Astrocyte (in vitro differentiated cells and primary cell): ENCODE measurements at regions not wholly inside any gene's neighbourhood (a gene's known extent, or its start where the extent isn't known, plus 50 kb on each side); places are given as distances from the start of the nearest gene placed in this dataset.
"Not testable (repeated sequence)": the region's sequence is repeated elsewhere in the genome, so short reads cannot be mapped to it uniquely, and the experiment has no call there.

Source experiments
- DNase-seq: peaks from one replicate; pipeline ENCODE4 v3.0.0-alpha.2; 2010; ENCODE audit warnings: low read depth
- FAIRE-seq: peaks from 2 replicates; lab custom pipeline; 2011; peaks lifted over from hg19 to GRCh38; lab: Jason Lieb, UNC
- H2AFZ ChIP-seq: 2 replicates; pipeline ENCODE4 v1.6.0; 2012; ENCODE audit warnings: low read depth, low read length, inconsistent platforms
- H3K27ac ChIP-seq: 2 replicates; pipeline ENCODE4 v1.5.1; 2011; ENCODE audit warnings: low read depth, low read length, inconsistent platforms
- H3K27me3 ChIP-seq: 2 replicates; pipeline ENCODE4 v1.6.0; 2011; ENCODE audit warnings: low read length, inconsistent platforms; ENCODE audit not compliant: insufficient read depth
- H3K36me3 ChIP-seq: 2 replicates; pipeline ENCODE4 v1.5.1; 2011; ENCODE audit warnings: low read length, inconsistent platforms; ENCODE audit not compliant: insufficient read depth
- H3K4me1 ChIP-seq: 2 replicates; pipeline ENCODE4 v1.5.1; 2011; ENCODE audit warnings: low read length, inconsistent platforms; ENCODE audit not compliant: insufficient read depth
- H3K4me2 ChIP-seq: 2 replicates; pipeline ENCODE4 v1.6.0; 2012; ENCODE audit warnings: low read length, inconsistent platforms
- H3K4me3 ChIP-seq: 2 replicates; pipeline ENCODE4 v1.5.1; 2011; ENCODE audit warnings: low read depth, mild to moderate bottlenecking, low read length, inconsistent platforms; ENCODE audit not compliant: insufficient read depth
- H3K79me2 ChIP-seq: 2 replicates; pipeline ENCODE4 v1.6.0; 2012; ENCODE audit warnings: mild to moderate bottlenecking, low read length, inconsistent platforms; ENCODE audit not compliant: insufficient read depth
- H3K9ac ChIP-seq: 2 replicates; pipeline ENCODE4 v1.6.0; 2012; ENCODE audit warnings: mild to moderate bottlenecking, low read length, inconsistent platforms
- H3K9me3 ChIP-seq: 2 replicates; pipeline ENCODE4 v1.5.1; 2012; ENCODE audit warnings: low read depth, mild to moderate bottlenecking, low read length, inconsistent platforms; ENCODE audit not compliant: insufficient read depth
- H4K20me1 ChIP-seq: 2 replicates; pipeline ENCODE4 v1.6.0; 2012; ENCODE audit warnings: low read length, inconsistent platforms; ENCODE audit not compliant: insufficient read depth
- H3K27ac Mint-ChIP-seq: one replicate; pipeline ENCODE4 v1.8.0; 2021; ENCODE audit warnings: mild to moderate bottlenecking, mixed read lengths; ENCODE audit not compliant: unreplicated experiment
- H3K27me3 Mint-ChIP-seq: one replicate; pipeline ENCODE4 v1.8.0; 2021; ENCODE audit warnings: low read depth, mixed read lengths; ENCODE audit not compliant: unreplicated experiment
- H3K36me3 Mint-ChIP-seq: one replicate; pipeline ENCODE4 v1.8.0; 2021; ENCODE audit warnings: low read depth, mixed read lengths; ENCODE audit not compliant: unreplicated experiment
- H3K4me1 Mint-ChIP-seq: one replicate; pipeline ENCODE4 v1.8.0; 2021; ENCODE audit warnings: low read depth, mixed read lengths; ENCODE audit not compliant: unreplicated experiment
- H3K4me3 Mint-ChIP-seq: one replicate; pipeline ENCODE4 v1.8.0; 2021; ENCODE audit warnings: mild to moderate bottlenecking, moderate library complexity, mixed read lengths; ENCODE audit not compliant: unreplicated experiment
- H3K9me3 Mint-ChIP-seq: one replicate; pipeline ENCODE4 v1.8.0; 2021; ENCODE audit warnings: mild to moderate bottlenecking, mixed read lengths; ENCODE audit not compliant: unreplicated experiment
- EZH2 ChIP-seq: IDR thresholded peaks from 2 replicates; pipeline ENCODE4 v1.6.1; 2012; ENCODE audit warnings: mild to moderate bottlenecking, low read length, inconsistent platforms; ENCODE audit not compliant: insufficient read depth
- TF ChIP-seq, protein P1 (sequence below): IDR thresholded peaks from 2 replicates; pipeline ENCODE4 v1.5.1; 2011; ENCODE audit warnings: low read depth, mild to moderate bottlenecking, inconsistent platforms, low read length, moderate library complexity; ENCODE audit not compliant: insufficient read depth

DNA sequence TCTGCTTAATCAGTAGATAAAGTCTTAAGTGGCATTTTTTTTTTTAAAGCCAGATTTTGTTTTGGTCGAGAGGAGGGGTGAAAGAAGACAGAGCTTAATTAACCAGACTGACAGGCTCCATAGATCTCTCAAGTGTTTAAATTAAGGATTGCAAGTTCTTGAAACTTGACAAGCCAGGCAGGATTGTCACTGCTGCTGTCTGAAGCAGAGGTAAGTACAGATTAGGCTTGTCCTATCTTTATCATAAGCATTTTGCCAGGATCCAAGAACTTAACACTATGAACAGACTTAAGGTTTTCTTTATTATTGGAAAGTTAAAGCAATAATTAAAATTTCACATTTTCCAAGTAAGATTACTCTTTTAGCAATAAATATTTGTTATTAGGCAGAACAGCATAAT is 179.6 kb upstream of the LMO3 start:
- Mint-ChIP-seq H3K9me3 (no peaks in the 10 kb centered on the region), H3K27ac (no peak overlapping the region), H3K36me3 (no peaks in the 10 kb centered on the region), H3K4me3 (no peak overlapping the region), H3K4me1 (no peaks in the 10 kb centered on the region), H3K27me3 (no peaks in the 10 kb centered on the region)
- DNase-seq, result no peak
- TF ChIP-seq EZH2, result no peak
- TF ChIP-seq, protein P1, sequence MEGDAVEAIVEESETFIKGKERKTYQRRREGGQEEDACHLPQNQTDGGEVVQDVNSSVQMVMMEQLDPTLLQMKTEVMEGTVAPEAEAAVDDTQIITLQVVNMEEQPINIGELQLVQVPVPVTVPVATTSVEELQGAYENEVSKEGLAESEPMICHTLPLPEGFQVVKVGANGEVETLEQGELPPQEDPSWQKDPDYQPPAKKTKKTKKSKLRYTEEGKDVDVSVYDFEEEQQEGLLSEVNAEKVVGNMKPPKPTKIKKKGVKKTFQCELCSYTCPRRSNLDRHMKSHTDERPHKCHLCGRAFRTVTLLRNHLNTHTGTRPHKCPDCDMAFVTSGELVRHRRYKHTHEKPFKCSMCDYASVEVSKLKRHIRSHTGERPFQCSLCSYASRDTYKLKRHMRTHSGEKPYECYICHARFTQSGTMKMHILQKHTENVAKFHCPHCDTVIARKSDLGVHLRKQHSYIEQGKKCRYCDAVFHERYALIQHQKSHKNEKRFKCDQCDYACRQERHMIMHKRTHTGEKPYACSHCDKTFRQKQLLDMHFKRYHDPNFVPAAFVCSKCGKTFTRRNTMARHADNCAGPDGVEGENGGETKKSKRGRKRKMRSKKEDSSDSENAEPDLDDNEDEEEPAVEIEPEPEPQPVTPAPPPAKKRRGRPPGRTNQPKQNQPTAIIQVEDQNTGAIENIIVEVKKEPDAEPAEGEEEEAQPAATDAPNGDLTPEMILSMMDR, result no peak
- H3K79me2 ChIP-seq, result no peaks in the 10 kb centered on the region
- H3K4me3 ChIP-seq, result no peak overlapping the region
- no peak overlapping the region for H2AFZ ChIP-seq
- H3K4me2 ChIP-seq, result no peak overlapping the region
- no peaks in the 10 kb centered on the region for H3K27me3 ChIP-seq
- no peak for FAIRE-seq
- no peaks in the 10 kb centered on the region for H3K36me3 ChIP-seq
- no peaks in the 10 kb centered on the region for H3K9me3 ChIP-seq
- H3K27ac ChIP-seq, result no peak overlapping the region
- no peaks in the 10 kb centered on the region for H4K20me1 ChIP-seq
- H3K4me1 ChIP-seq, result no peaks in the 10 kb centered on the region
- no peak overlapping the region for H3K9ac ChIP-seq

DNA sequence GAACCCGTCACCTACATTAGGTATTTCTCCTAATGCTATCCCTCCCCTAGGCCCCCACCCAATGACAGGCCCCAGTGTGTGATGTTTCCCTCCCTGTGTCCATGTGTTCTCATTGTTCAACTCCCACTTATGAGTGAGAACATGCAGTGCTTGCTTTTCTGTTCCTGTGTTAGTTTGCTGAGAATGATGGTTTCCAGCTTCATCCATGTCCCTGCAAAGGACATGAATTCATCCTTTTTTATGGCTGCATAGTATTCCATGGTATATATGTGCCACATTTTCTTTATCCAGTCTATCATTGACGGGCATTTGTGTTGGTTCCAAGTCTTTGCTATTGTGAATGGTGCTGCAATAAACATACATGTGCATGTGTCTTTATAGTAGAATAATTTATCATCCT is 163.2 kb upstream of the LMO3 start:
- H3K9me3 ChIP-seq, H3K27me3 Mint-ChIP-seq, DNase-seq, H3K36me3 Mint-ChIP-seq, FAIRE-seq, H3K27ac ChIP-seq, H3K4me1 ChIP-seq, H3K4me3 Mint-ChIP-seq, H3K4me2 ChIP-seq, H3K4me3 ChIP-seq, H2AFZ ChIP-seq, H3K4me1 Mint-ChIP-seq, H3K9ac ChIP-seq, H3K27me3 ChIP-seq, H3K36me3 ChIP-seq, H4K20me1 ChIP-seq, H3K79me2 ChIP-seq, H3K27ac Mint-ChIP-seq: not testable (repeated sequence)
- peaks cover 15% of the 10 kb centered on the region for H3K9me3 Mint-ChIP-seq

DNA sequence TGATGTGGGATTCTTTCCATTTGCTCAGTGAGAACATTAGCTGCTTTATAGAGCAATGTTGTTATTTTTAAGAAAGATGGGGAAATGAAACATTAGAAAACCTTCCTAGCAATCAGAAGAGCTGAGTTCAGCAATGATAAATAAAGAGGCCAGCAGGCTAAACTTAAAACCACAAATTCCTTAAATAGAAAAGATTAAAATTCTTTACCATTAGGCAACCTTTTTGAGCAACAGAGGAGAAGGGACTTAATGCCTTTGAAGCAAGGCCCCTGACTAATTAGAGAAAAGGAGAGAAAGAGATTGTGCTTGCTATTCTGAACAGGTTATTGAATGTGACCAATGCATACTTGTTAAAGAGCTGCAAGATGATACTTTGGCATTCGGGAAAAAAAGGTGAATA is 160.8 kb upstream of the LMO3 start:
- H3K36me3 Mint-ChIP-seq, result no peaks in the 10 kb centered on the region
- no peaks in the 10 kb centered on the region for H3K79me2 ChIP-seq
- H3K27ac ChIP-seq, result no peak overlapping the region
- no peaks in the 10 kb centered on the region for H3K4me1 ChIP-seq
- no peak overlapping the region for H3K4me3 Mint-ChIP-seq
- no peaks in the 10 kb centered on the region for H3K27me3 Mint-ChIP-seq
- TF ChIP-seq, protein P1, result no peak
- TF ChIP-seq EZH2, result no peak
- H2AFZ ChIP-seq, result no peak overlapping the region
- H3K4me1 Mint-ChIP-seq, result peaks cover 8% of the 10 kb centered on the region
- no peaks in the 10 kb centered on the region for H3K36me3 ChIP-seq
- H3K4me3 ChIP-seq, result no peak overlapping the region
- H4K20me1 ChIP-seq, result no peaks in the 10 kb centered on the region
- no peak overlapping the region for H3K27ac Mint-ChIP-seq
- FAIRE-seq (no peak), DNase-seq (peak; percentile 3)
- H3K27me3 ChIP-seq, result no peaks in the 10 kb centered on the region
- no peak overlapping the region for H3K9ac ChIP-seq
- H3K4me2 ChIP-seq, result no peak overlapping the region
- H3K9me3 ChIP-seq, result no peaks in the 10 kb centered on the region
- H3K9me3 Mint-ChIP-seq, result peaks cover 15% of the 10 kb centered on the region
